Neural cell (in vitro differentiated cells): ENCODE measurements at regions not wholly inside any gene's neighbourhood (a gene's known extent, or its start where the extent isn't known, plus 50 kb on each side); places are given as distances from the start of the nearest gene placed in this dataset.

Source experiments
- CTCF ChIP-seq: fragments of 450-650 bp; IDR thresholded peaks from 2 replicates; pipeline ENCODE4 v1.5.1; 2014; ENCODE audit warnings: antibody characterized with exemption, mild to moderate bottlenecking, moderate library complexity; ENCODE audit not compliant: poor library complexity, severe bottlenecking
- EP300 ChIP-seq: fragments of 450-650 bp; conservative IDR thresholded peaks from 2 replicates; pipeline ENCODE4 v1.6.1; 2014; ENCODE audit warnings: antibody characterized with exemption, mild to moderate bottlenecking, moderate library complexity; ENCODE audit not compliant: poor library complexity, severe bottlenecking
- EZH2 ChIP-seq: fragments of 200-600, 300-800 bp; shearing (Covaris generic), sonication (generic); IDR thresholded peaks from 2 replicates; pipeline ENCODE4 v1.6.1; 2014; ENCODE audit warnings: antibody characterized with exemption, low read length, borderline replicate concordance, mild to moderate bottlenecking; ENCODE audit not compliant: insufficient read depth, poor library complexity, severe bottlenecking
- POLR2AphosphoS5 ChIP-seq: IDR thresholded peaks from 2 replicates; pipeline ENCODE4 v1.6.1; 2012
- TAF1 ChIP-seq: IDR thresholded peaks from 2 replicates; pipeline ENCODE4 v1.6.1; 2012; ENCODE audit warnings: low read depth
- TF ChIP-seq, protein P1 (sequence below): IDR thresholded peaks from 2 replicates; pipeline ENCODE4 v1.6.1; 2012; ENCODE audit warnings: borderline replicate concordance

DNA sequence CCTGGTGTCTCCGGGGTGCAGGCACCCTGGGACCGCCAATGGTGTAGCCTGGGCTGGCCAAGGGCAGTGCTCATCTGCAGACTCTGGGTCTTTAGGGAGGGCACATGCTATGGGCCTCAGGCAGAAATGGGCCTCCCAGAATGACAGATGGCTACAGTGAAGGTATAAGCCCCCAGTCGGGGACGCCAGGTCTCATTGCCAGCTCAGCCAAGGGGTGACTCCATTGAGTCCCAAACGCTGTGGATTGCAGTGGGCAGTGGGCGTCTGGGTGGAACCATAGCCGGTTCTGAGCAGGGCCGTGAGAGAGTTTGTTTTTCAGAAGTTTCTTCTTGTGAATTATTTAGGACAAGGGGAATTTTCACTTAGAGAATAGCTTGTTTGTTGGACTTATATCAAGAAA lies 516.9 kb downstream of the TBC1D22A start:
- no peak for TF ChIP-seq CTCF
- TF ChIP-seq EZH2: no peak
- no peak for TF ChIP-seq EP300
- TF ChIP-seq POLR2AphosphoS5: no peak
- TF ChIP-seq TAF1: no peak
- TF ChIP-seq, protein P1, sequence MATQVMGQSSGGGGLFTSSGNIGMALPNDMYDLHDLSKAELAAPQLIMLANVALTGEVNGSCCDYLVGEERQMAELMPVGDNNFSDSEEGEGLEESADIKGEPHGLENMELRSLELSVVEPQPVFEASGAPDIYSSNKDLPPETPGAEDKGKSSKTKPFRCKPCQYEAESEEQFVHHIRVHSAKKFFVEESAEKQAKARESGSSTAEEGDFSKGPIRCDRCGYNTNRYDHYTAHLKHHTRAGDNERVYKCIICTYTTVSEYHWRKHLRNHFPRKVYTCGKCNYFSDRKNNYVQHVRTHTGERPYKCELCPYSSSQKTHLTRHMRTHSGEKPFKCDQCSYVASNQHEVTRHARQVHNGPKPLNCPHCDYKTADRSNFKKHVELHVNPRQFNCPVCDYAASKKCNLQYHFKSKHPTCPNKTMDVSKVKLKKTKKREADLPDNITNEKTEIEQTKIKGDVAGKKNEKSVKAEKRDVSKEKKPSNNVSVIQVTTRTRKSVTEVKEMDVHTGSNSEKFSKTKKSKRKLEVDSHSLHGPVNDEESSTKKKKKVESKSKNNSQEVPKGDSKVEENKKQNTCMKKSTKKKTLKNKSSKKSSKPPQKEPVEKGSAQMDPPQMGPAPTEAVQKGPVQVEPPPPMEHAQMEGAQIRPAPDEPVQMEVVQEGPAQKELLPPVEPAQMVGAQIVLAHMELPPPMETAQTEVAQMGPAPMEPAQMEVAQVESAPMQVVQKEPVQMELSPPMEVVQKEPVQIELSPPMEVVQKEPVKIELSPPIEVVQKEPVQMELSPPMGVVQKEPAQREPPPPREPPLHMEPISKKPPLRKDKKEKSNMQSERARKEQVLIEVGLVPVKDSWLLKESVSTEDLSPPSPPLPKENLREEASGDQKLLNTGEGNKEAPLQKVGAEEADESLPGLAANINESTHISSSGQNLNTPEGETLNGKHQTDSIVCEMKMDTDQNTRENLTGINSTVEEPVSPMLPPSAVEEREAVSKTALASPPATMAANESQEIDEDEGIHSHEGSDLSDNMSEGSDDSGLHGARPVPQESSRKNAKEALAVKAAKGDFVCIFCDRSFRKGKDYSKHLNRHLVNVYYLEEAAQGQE: no peak
